ENCODE measurements at regions not wholly inside any gene's neighbourhood (a gene's known extent, or its start where the extent isn't known, plus 50 kb on each side); places are given as distances from the start of the nearest gene placed in this dataset.
"Not testable (repeated sequence)": the region's sequence is repeated elsewhere in the genome, so short reads cannot be mapped to it uniquely, and the experiment has no call there.

GRCh38 chr21:7743940-7744339 is 2777.4 kb upstream of the TPTE start:
- H3K27me3 ChIP-seq (ENCODE audit: control insufficient read depth, insufficient read depth, low read length); H3K4me3 ChIP-seq (ENCODE audit: low read length in 3 of 3); H3K36me3 ChIP-seq (ENCODE audit: control insufficient read depth in 2 of 3, insufficient read depth in 3 of 3, low read length in 3 of 3); H3K27ac ChIP-seq (ENCODE audit: low read depth in 2 of 2, low read length in 2 of 2); intact Hi-C loops (cut with DNase I); H3K4me1 ChIP-seq (ENCODE audit: control insufficient read depth in 2 of 3, insufficient read depth in 2 of 3, low read depth in 1 of 3, low read length in 3 of 3); H3K9me3 ChIP-seq (ENCODE audit: control insufficient read depth in 2 of 3, insufficient read depth in 1 of 3, low read length in 3 of 3); DNase-seq; FAIRE-seq; H3K9ac ChIP-seq (ENCODE audit: low read length in 3 of 3): not testable (repeated sequence)

- H3K4me1 ChIP-seq (ENCODE audit: control insufficient read depth in 2 of 3, insufficient read depth in 2 of 3, low read depth in 1 of 3, low read length in 3 of 3); H3K9me3 ChIP-seq (ENCODE audit: control insufficient read depth in 2 of 3, insufficient read depth in 1 of 3, low read length in 3 of 3); H3K4me3 ChIP-seq (ENCODE audit: low read length in 3 of 3); FAIRE-seq; H3K36me3 ChIP-seq (ENCODE audit: control insufficient read depth in 2 of 3, insufficient read depth in 3 of 3, low read length in 3 of 3); H3K9ac ChIP-seq (ENCODE audit: low read length in 3 of 3); H3K27ac ChIP-seq (ENCODE audit: low read depth in 2 of 2, low read length in 2 of 2); intact Hi-C loops (cut with DNase I); H3K27me3 ChIP-seq (ENCODE audit: control insufficient read depth, insufficient read depth, low read length); DNase-seq: not testable (repeated sequence)
Observed at GRCh38 chr21:7744406-7745099, 2776.8 kb upstream of the TPTE start.

GRCh38 chr21:7745100-7745450 is 2776.3 kb upstream of the TPTE start:
- FAIRE-seq; H3K9me3 ChIP-seq (ENCODE audit: control insufficient read depth in 2 of 3, insufficient read depth in 1 of 3, low read length in 3 of 3); H3K4me1 ChIP-seq (ENCODE audit: control insufficient read depth in 2 of 3, insufficient read depth in 2 of 3, low read depth in 1 of 3, low read length in 3 of 3); H3K9ac ChIP-seq (ENCODE audit: low read length in 3 of 3); H3K36me3 ChIP-seq (ENCODE audit: control insufficient read depth in 2 of 3, insufficient read depth in 3 of 3, low read length in 3 of 3); intact Hi-C loops (cut with DNase I); H3K27ac ChIP-seq (ENCODE audit: low read depth in 2 of 2, low read length in 2 of 2); DNase-seq; H3K27me3 ChIP-seq (ENCODE audit: control insufficient read depth, insufficient read depth, low read length); H3K4me3 ChIP-seq (ENCODE audit: low read length in 3 of 3): not testable (repeated sequence)

- H3K9ac ChIP-seq (ENCODE audit: low read length in 3 of 3); intact Hi-C loops (cut with DNase I); H3K27ac ChIP-seq (ENCODE audit: low read depth in 2 of 2, low read length in 2 of 2); DNase-seq; FAIRE-seq; H3K4me3 ChIP-seq (ENCODE audit: low read length in 3 of 3); H3K27me3 ChIP-seq (ENCODE audit: control insufficient read depth, insufficient read depth, low read length); H3K4me1 ChIP-seq (ENCODE audit: control insufficient read depth in 2 of 3, insufficient read depth in 2 of 3, low read depth in 1 of 3, low read length in 3 of 3); H3K9me3 ChIP-seq (ENCODE audit: control insufficient read depth in 2 of 3, insufficient read depth in 1 of 3, low read length in 3 of 3); H3K36me3 ChIP-seq (ENCODE audit: control insufficient read depth in 2 of 3, insufficient read depth in 3 of 3, low read length in 3 of 3): not testable (repeated sequence)
Observed at GRCh38 chr21:7747964-7748363, 2773.4 kb upstream of the TPTE start.

- H3K27me3 ChIP-seq (ENCODE audit: control insufficient read depth, insufficient read depth, low read length); H3K9ac ChIP-seq (ENCODE audit: low read length in 3 of 3); DNase-seq; H3K9me3 ChIP-seq (ENCODE audit: control insufficient read depth in 2 of 3, insufficient read depth in 1 of 3, low read length in 3 of 3); H3K4me1 ChIP-seq (ENCODE audit: control insufficient read depth in 2 of 3, insufficient read depth in 2 of 3, low read depth in 1 of 3, low read length in 3 of 3); H3K36me3 ChIP-seq (ENCODE audit: control insufficient read depth in 2 of 3, insufficient read depth in 3 of 3, low read length in 3 of 3); H3K4me3 ChIP-seq (ENCODE audit: low read length in 3 of 3); intact Hi-C loops (cut with DNase I); FAIRE-seq; H3K27ac ChIP-seq (ENCODE audit: low read depth in 2 of 2, low read length in 2 of 2): not testable (repeated sequence)
Observed at GRCh38 chr21:7752611-7753010, 2768.8 kb upstream of the TPTE start.

- H3K9me3 ChIP-seq (ENCODE audit: control insufficient read depth in 2 of 3, insufficient read depth in 1 of 3, low read length in 3 of 3); intact Hi-C loops (cut with DNase I); DNase-seq; H3K9ac ChIP-seq (ENCODE audit: low read length in 3 of 3); H3K27me3 ChIP-seq (ENCODE audit: control insufficient read depth, insufficient read depth, low read length); H3K27ac ChIP-seq (ENCODE audit: low read depth in 2 of 2, low read length in 2 of 2); H3K4me1 ChIP-seq (ENCODE audit: control insufficient read depth in 2 of 3, insufficient read depth in 2 of 3, low read depth in 1 of 3, low read length in 3 of 3); H3K36me3 ChIP-seq (ENCODE audit: control insufficient read depth in 2 of 3, insufficient read depth in 3 of 3, low read length in 3 of 3); H3K4me3 ChIP-seq (ENCODE audit: low read length in 3 of 3); FAIRE-seq: not testable (repeated sequence)
Observed at GRCh38 chr21:7753380-7753877, 2768.0 kb upstream of the TPTE start.

GRCh38 chr21:7769985-7770384 is 2751.4 kb upstream of the TPTE start:
- H3K9me3 ChIP-seq (ENCODE audit: control insufficient read depth in 2 of 3, insufficient read depth in 1 of 3, low read length in 3 of 3); H3K27me3 ChIP-seq (ENCODE audit: control insufficient read depth, insufficient read depth, low read length); H3K4me3 ChIP-seq (ENCODE audit: low read length in 3 of 3); H3K27ac ChIP-seq (ENCODE audit: low read depth in 2 of 2, low read length in 2 of 2); H3K4me1 ChIP-seq (ENCODE audit: control insufficient read depth in 2 of 3, insufficient read depth in 2 of 3, low read depth in 1 of 3, low read length in 3 of 3); H3K36me3 ChIP-seq (ENCODE audit: control insufficient read depth in 2 of 3, insufficient read depth in 3 of 3, low read length in 3 of 3); H3K9ac ChIP-seq (ENCODE audit: low read length in 3 of 3); FAIRE-seq; DNase-seq; intact Hi-C loops (cut with DNase I): not testable (repeated sequence)

GRCh38 chr21:7774219-7774618 is 2747.2 kb upstream of the TPTE start:
- FAIRE-seq; H3K9me3 ChIP-seq (ENCODE audit: control insufficient read depth in 2 of 3, insufficient read depth in 1 of 3, low read length in 3 of 3); H3K36me3 ChIP-seq (ENCODE audit: control insufficient read depth in 2 of 3, insufficient read depth in 3 of 3, low read length in 3 of 3); H3K4me1 ChIP-seq (ENCODE audit: control insufficient read depth in 2 of 3, insufficient read depth in 2 of 3, low read depth in 1 of 3, low read length in 3 of 3); H3K4me3 ChIP-seq (ENCODE audit: low read length in 3 of 3); H3K27ac ChIP-seq (ENCODE audit: low read depth in 2 of 2, low read length in 2 of 2); intact Hi-C loops (cut with DNase I); DNase-seq; H3K27me3 ChIP-seq (ENCODE audit: control insufficient read depth, insufficient read depth, low read length); H3K9ac ChIP-seq (ENCODE audit: low read length in 3 of 3): not testable (repeated sequence)

Measured in kidney (tissue), 10 donors.